ENCODE measurements at regions not wholly inside any gene's neighbourhood (a gene's known extent, or its start where the extent isn't known, plus 50 kb on each side); places are given as distances from the start of the nearest gene placed in this dataset.

- no peak overlapping the region for H3K4me3 ChIP-seq (ENCODE audit: low read length)
- TF ChIP-seq CTCF (IDR thresholded peaks at IDR 0.05), result no peak
- ATAC-seq, result no peak
- no peak overlapping the region for H3K27ac Mint-ChIP-seq
- peaks cover 0 to 3% of the 10 kb centered on the region in 2 donors for H3K27me3 Mint-ChIP-seq (ENCODE audit: low read depth in 2 of 2)
- no peaks in the 10 kb centered on the region for H3K9me3 ChIP-seq (ENCODE audit: control insufficient read depth, insufficient read depth, low read length)
- WGBS (ENCODE audit: insufficient coverage), result 72% methylated on average over 8 of the region's 8 CpGs
- H3K9me3 Mint-ChIP-seq, result no peaks in the 10 kb centered on the region
- H3K4me1 Mint-ChIP-seq, result no peaks in the 10 kb centered on the region
- intact Hi-C loops (cut with micrococcal nuclease), result no loop called here
- H3K27me3 ChIP-seq (ENCODE audit: control insufficient read depth, insufficient read depth, low read length), result no peaks in the 10 kb centered on the region
- H3K4me3 Mint-ChIP-seq, result no peak overlapping the region
- H3K36me3 ChIP-seq (ENCODE audit: control insufficient read depth, insufficient read depth, low read length), result no peaks in the 10 kb centered on the region
- no peaks in the 10 kb centered on the region for H3K4me1 ChIP-seq (ENCODE audit: control insufficient read depth, insufficient read depth, low read length)
- no peak overlapping the region for H3K27ac ChIP-seq (ENCODE audit: low read length)
- DNase-seq, result peak in 1 of 2 donors; percentile 12
- no peaks in the 10 kb centered on the region for H3K36me3 Mint-ChIP-seq
These were observed 135.2 kb upstream of the UNC5B start for GRCh38 chr10:71077143-71077581.

- DNase-seq, result no peak
- no peaks in the 10 kb centered on the region for H3K27me3 ChIP-seq (ENCODE audit: control insufficient read depth, insufficient read depth, low read length)
- Mint-ChIP-seq H3K4me1 (no peaks in the 10 kb centered on the region), H3K4me3 (no peak overlapping the region), H3K9me3 (no peaks in the 10 kb centered on the region), H3K27ac (no peak overlapping the region), H3K36me3 (no peaks in the 10 kb centered on the region), H3K27me3 (ENCODE audit: low read depth in 2 of 2) (no peaks in the 10 kb centered on the region)
- H3K4me3 ChIP-seq (ENCODE audit: low read length), result no peak overlapping the region
- no peak overlapping the region for H3K27ac ChIP-seq (ENCODE audit: low read length)
- intact Hi-C loops (cut with micrococcal nuclease), result no loop called here
- no peak for ATAC-seq
- no peaks in the 10 kb centered on the region for H3K36me3 ChIP-seq (ENCODE audit: control insufficient read depth, insufficient read depth, low read length)
- WGBS (ENCODE audit: insufficient coverage), result 77% methylated on average over 4 of the region's 4 CpGs
- no peaks in the 10 kb centered on the region for H3K9me3 ChIP-seq (ENCODE audit: control insufficient read depth, insufficient read depth, low read length)
- no peak for TF ChIP-seq CTCF (IDR thresholded peaks at IDR 0.05)
- H3K4me1 ChIP-seq (ENCODE audit: control insufficient read depth, insufficient read depth, low read length), result no peaks in the 10 kb centered on the region
These were observed 134.4 kb upstream of the UNC5B start for GRCh38 chr10:71077796-71078453.

GRCh38 chr10:71078454-71079145, 133.8 kb upstream of the UNC5B start:
- Mint-ChIP-seq H3K27ac (no peak overlapping the region), H3K9me3 (no peaks in the 10 kb centered on the region), H3K27me3 (ENCODE audit: low read depth in 2 of 2) (no peaks in the 10 kb centered on the region), H3K4me1 (no peaks in the 10 kb centered on the region), H3K4me3 (no peak overlapping the region), H3K36me3 (no peaks in the 10 kb centered on the region)
- 91% methylated on average over 14 of the region's 14 CpGs for WGBS (ENCODE audit: insufficient coverage)
- Histone ChIP-seq H3K4me1 (ENCODE audit: control insufficient read depth, insufficient read depth, low read length) (no peaks in the 10 kb centered on the region), H3K36me3 (ENCODE audit: control insufficient read depth, insufficient read depth, low read length) (no peaks in the 10 kb centered on the region), H3K27ac (ENCODE audit: low read length) (no peak overlapping the region), H3K9me3 (ENCODE audit: control insufficient read depth, insufficient read depth, low read length) (no peaks in the 10 kb centered on the region), H3K27me3 (ENCODE audit: control insufficient read depth, insufficient read depth, low read length) (no peaks in the 10 kb centered on the region), H3K4me3 (ENCODE audit: low read length) (no peak overlapping the region)
- DNase-seq (no peak), ATAC-seq (no peak)
- TF ChIP-seq CTCF (IDR thresholded peaks at IDR 0.05), result no peak
- intact Hi-C loops (cut with micrococcal nuclease), result no loop called here
